OCI-LY1 (cell line): ENCODE measurements at regions not wholly inside any gene's neighbourhood (a gene's known extent, or its start where the extent isn't known, plus 50 kb on each side); places are given as distances from the start of the nearest gene placed in this dataset.

ENCODE experiments used
- H2AFZ ChIP-seq: fragments of 200-600 bp; sonication (generic), shearing (Covaris generic); 2 replicates; pipeline ENCODE4 v1.6.0; 2014; ENCODE audit warnings: antibody characterized with exemption, mild to moderate bottlenecking, low read length
- H3F3A ChIP-seq: fragments of 200-600 bp; sonication (generic), shearing (Covaris generic); 2 replicates; pipeline ENCODE4 v1.6.0; 2014; ENCODE audit warnings: mild to moderate bottlenecking, antibody characterized with exemption, low read length, moderate library complexity; ENCODE audit not compliant: insufficient read depth
- H3K27ac ChIP-seq: fragments of 200-600 bp; sonication (generic); 2 replicates; pipeline ENCODE4 v1.5.1; 2014; ENCODE audit warnings: low read length, mixed run types, mild to moderate bottlenecking, low read depth; ENCODE audit not compliant: poor library complexity, severe bottlenecking
- H3K27me3 ChIP-seq: fragments of 200-600 bp; sonication (generic); 2 replicates; pipeline ENCODE4 v1.6.0; 2014; ENCODE audit warnings: antibody characterized with exemption, mild to moderate bottlenecking, low read length, moderate library complexity; ENCODE audit not compliant: insufficient read depth
- H3K36me3 ChIP-seq: fragments of 200-600 bp; sonication (generic); 2 replicates; pipeline ENCODE4 v1.6.1; 2014; ENCODE audit warnings: mild to moderate bottlenecking, antibody characterized with exemption, low read length, moderate library complexity, mixed read lengths; ENCODE audit not compliant: insufficient read depth
- H3K4me1 ChIP-seq: fragments of 200-600 bp; sonication (generic); 2 replicates; pipeline ENCODE4 v1.5.1; 2014; ENCODE audit warnings: mild to moderate bottlenecking, low read length, moderate library complexity; ENCODE audit not compliant: insufficient read depth, severe bottlenecking
- H3K4me2 ChIP-seq: fragments of 200-600 bp; sonication (generic), shearing (Covaris generic); 2 replicates; pipeline ENCODE4 v1.6.1; 2014; ENCODE audit warnings: low read length
- H3K4me3 ChIP-seq: fragments of 200-600 bp; sonication (generic); 2 replicates; pipeline ENCODE4 v1.5.1; 2014; ENCODE audit warnings: low read length, low read depth, mild to moderate bottlenecking, mixed read lengths; ENCODE audit not compliant: poor library complexity, severe bottlenecking
- H3K79me2 ChIP-seq: fragments of 200-600 bp; shearing (Covaris generic); 2 replicates; pipeline ENCODE4 v1.6.1; 2016; ENCODE audit warnings: mixed run types, low read length, mixed read lengths; ENCODE audit not compliant: insufficient read depth
- H3K9ac ChIP-seq: fragments of 200-600 bp; sonication (generic), shearing (Covaris generic); 2 replicates; pipeline ENCODE4 v1.6.1; 2014; ENCODE audit warnings: mild to moderate bottlenecking, low read length, mixed read lengths
- H3K9me2 ChIP-seq: fragments of 200-600 bp; sonication (generic), shearing (Covaris generic); 2 replicates; pipeline ENCODE4 v1.6.1; 2014; ENCODE audit warnings: low read depth, mild to moderate bottlenecking, low read length, mixed read lengths
- H3K9me3 ChIP-seq: fragments of 200-600 bp; shearing (Covaris generic); 2 replicates; pipeline ENCODE4 v1.6.1; 2014; ENCODE audit warnings: low read length, mixed read lengths
- H4K20me1 ChIP-seq: fragments of 200-600 bp; sonication (generic), shearing (Covaris generic); 2 replicates; pipeline ENCODE4 v1.6.0; 2016; ENCODE audit warnings: mild to moderate bottlenecking, low read length; ENCODE audit not compliant: insufficient read depth
- CTCF ChIP-seq: fragments of 200-600 bp; sonication (generic), shearing (Covaris generic); IDR thresholded peaks from 2 replicates; pipeline ENCODE4 v1.5.1; 2017; ENCODE audit warnings: mild to moderate bottlenecking, antibody characterized with exemption, low read length, moderate library complexity, mixed read lengths
- EZH2 ChIP-seq: fragments of 200-600 bp; sonication (generic), shearing (Covaris generic); IDR thresholded peaks from 2 replicates; pipeline ENCODE4 v1.8.0; 2017; ENCODE audit warnings: borderline replicate concordance, mixed run types, mild to moderate bottlenecking, antibody characterized with exemption, low read length, moderate library complexity, mixed read lengths

GRCh38 chr4:160872491-160872890 lies 1291.3 kb downstream of the FSTL5 start:
- no peaks in the 10 kb centered on the region for H3K4me1 ChIP-seq
- H3K4me2 ChIP-seq, result no peak overlapping the region
- TF ChIP-seq CTCF, result no peak
- TF ChIP-seq EZH2, result no peak
- no peak overlapping the region for H3K9ac ChIP-seq
- H3K36me3 ChIP-seq, result no peaks in the 10 kb centered on the region
- no peaks in the 10 kb centered on the region for H3K9me2 ChIP-seq
- no peak overlapping the region for H2AFZ ChIP-seq
- no peak overlapping the region for H3K27ac ChIP-seq
- H3K79me2 ChIP-seq, result no peaks in the 10 kb centered on the region
- H3K4me3 ChIP-seq, result no peak overlapping the region
- H4K20me1 ChIP-seq, result no peaks in the 10 kb centered on the region
- no peaks in the 10 kb centered on the region for H3F3A ChIP-seq
- H3K9me3 ChIP-seq, result no peaks in the 10 kb centered on the region
- no peaks in the 10 kb centered on the region for H3K27me3 ChIP-seq

- no peak for TF ChIP-seq CTCF
- TF ChIP-seq EZH2, result no peak
- Histone ChIP-seq H3K27ac (no peak overlapping the region), H3F3A (no peaks in the 10 kb centered on the region), H3K4me3 (no peak overlapping the region), H3K9me3 (no peaks in the 10 kb centered on the region), H2AFZ (no peak overlapping the region), H4K20me1 (no peaks in the 10 kb centered on the region), H3K36me3 (no peaks in the 10 kb centered on the region), H3K9me2 (no peaks in the 10 kb centered on the region), H3K4me2 (no peak overlapping the region), H3K79me2 (no peaks in the 10 kb centered on the region), H3K27me3 (no peaks in the 10 kb centered on the region), H3K4me1 (no peaks in the 10 kb centered on the region), H3K9ac (no peak overlapping the region)
Measured at GRCh38 chr4:160877087-160877790, 1286.6 kb downstream of the FSTL5 start.

- H3K9ac ChIP-seq, result no peak overlapping the region
- H2AFZ ChIP-seq, result no peak overlapping the region
- TF ChIP-seq EZH2 (no peak), CTCF (no peak)
- H3K9me2 ChIP-seq, result no peaks in the 10 kb centered on the region
- H3K9me3 ChIP-seq, result no peaks in the 10 kb centered on the region
- no peaks in the 10 kb centered on the region for H3F3A ChIP-seq
- no peaks in the 10 kb centered on the region for H3K4me1 ChIP-seq
- no peaks in the 10 kb centered on the region for H4K20me1 ChIP-seq
- no peak overlapping the region for H3K4me3 ChIP-seq
- H3K4me2 ChIP-seq, result no peak overlapping the region
- H3K36me3 ChIP-seq, result no peaks in the 10 kb centered on the region
- no peaks in the 10 kb centered on the region for H3K27me3 ChIP-seq
- H3K79me2 ChIP-seq, result no peaks in the 10 kb centered on the region
- no peak overlapping the region for H3K27ac ChIP-seq
Measured at GRCh38 chr4:160880180-160880579, 1283.6 kb downstream of the FSTL5 start.
